H1 (cell line): ENCODE measurements at regions not wholly inside any gene's neighbourhood (a gene's known extent, or its start where the extent isn't known, plus 50 kb on each side); places are given as distances from the start of the nearest gene placed in this dataset.

Experiments used
- ATF2 ChIP-seq: IDR thresholded peaks from 2 replicates; pipeline ENCODE4 v1.6.1; 2012; ENCODE audit warnings: low read length, inconsistent platforms
- BACH1 ChIP-seq: IDR thresholded peaks from 2 replicates; pipeline ENCODE4 v1.6.1; 2012; ENCODE audit warnings: low read length, improper control_type of control experiment
- CHD2 ChIP-seq: IDR thresholded peaks from 2 replicates; pipeline ENCODE4 v1.6.1; 2012; ENCODE audit warnings: low read length, improper control_type of control experiment
- CTCF ChIP-seq, 3 experiments: IDR thresholded peaks; 1 replicate in 2 of 3; 2 replicates in 1 of 3; pipeline versions ENCODE4 v1.5.1 to v1.6.1; 2011; ENCODE audit warnings: low read length in 3 of 3, mild to moderate bottlenecking in 3 of 3, inconsistent platforms in 2 of 3, low read depth in 1 of 3, moderate library complexity in 1 of 3; ENCODE audit not compliant: insufficient read depth in 1 of 3; ENCODE audit errors: control extremely low read depth in 1 of 3
- EP300 ChIP-seq, 2 experiments: IDR thresholded peaks; 1 replicate in 1 of 2; 2 replicates in 1 of 2; pipeline ENCODE4 v1.6.1; 2011 to 2012; ENCODE audit warnings: low read depth in 2 of 2, low read length in 2 of 2, mild to moderate bottlenecking in 2 of 2, borderline replicate concordance in 1 of 2, inconsistent platforms in 1 of 2, moderate library complexity in 1 of 2
- EZH2 ChIP-seq: fragments of 200-600 bp; sonication (generic); IDR thresholded peaks from 2 replicates; pipeline ENCODE4 v1.7.1; 2012; ENCODE audit warnings: low read depth, mild to moderate bottlenecking, moderate library complexity, low read length, inconsistent platforms; ENCODE audit not compliant: severe bottlenecking
- FOSL1 ChIP-seq: IDR thresholded peaks from 2 replicates; pipeline ENCODE4 v1.6.1; 2011; ENCODE audit warnings: mild to moderate bottlenecking, low read depth, low read length, moderate library complexity; ENCODE audit not compliant: insufficient read depth
- JUN ChIP-seq: IDR thresholded peaks from 2 replicates; pipeline ENCODE4 v1.6.1; 2011; ENCODE audit warnings: low read depth, mild to moderate bottlenecking, improper control_type of control experiment, low read length
- MAX ChIP-seq: IDR thresholded peaks from 2 replicates; pipeline ENCODE4 v1.6.1; 2012; ENCODE audit warnings: inconsistent platforms
- POLR2A ChIP-seq, 2 experiments: IDR thresholded peaks; 1 replicate in 1 of 2; 2 replicates in 1 of 2; pipeline ENCODE4 v1.6.1; 2011; ENCODE audit warnings: low read depth in 2 of 2, low read length in 2 of 2, mild to moderate bottlenecking in 2 of 2; ENCODE audit errors: control extremely low read depth in 1 of 2
- POLR2AphosphoS5 ChIP-seq: IDR thresholded peaks from 2 replicates; pipeline ENCODE4 v1.6.1; 2011; ENCODE audit warnings: low read depth, low read length
- RAD21 ChIP-seq, 2 experiments: IDR thresholded peaks in 1 of 2; conservative IDR thresholded peaks in 1 of 2; 2 replicates each; pipeline ENCODE4 v1.6.1; 2011; ENCODE audit warnings: low read depth in 2 of 2, low read length in 2 of 2, improper control_type of control experiment in 1 of 2, inconsistent platforms in 1 of 2, mild to moderate bottlenecking in 1 of 2, moderate library complexity in 1 of 2
- SIN3A ChIP-seq, 2 experiments: IDR thresholded peaks in 1 of 2; conservative IDR thresholded peaks in 1 of 2; 2 replicates each; pipeline ENCODE4 v1.6.1; 2011 to 2012; ENCODE audit warnings: low read length in 2 of 2, improper control_type of control experiment in 1 of 2, low read depth in 1 of 2, mild to moderate bottlenecking in 1 of 2
- SUZ12 ChIP-seq: fragments of 200-600 bp; sonication (generic); IDR thresholded peaks from 2 replicates; pipeline ENCODE4 v1.6.1; 2012; ENCODE audit warnings: mild to moderate bottlenecking, inconsistent platforms, low read length, moderate library complexity, mixed read lengths

GRCh38 chr16:61580579-61580978, 455.7 kb downstream of the CDH8 start:
- TF ChIP-seq POLR2AphosphoS5: no peak
- TF ChIP-seq EP300 (IDR thresholded peaks at IDR 0.05; ENCODE audit: borderline replicate concordance in 1 of 2, low read depth in 2 of 2, low read length in 2 of 2): no peak
- TF ChIP-seq CTCF (IDR thresholded peaks at IDR 0.05; ENCODE audit: control extremely low read depth in 1 of 3, insufficient read depth in 1 of 3, low read depth in 1 of 3, low read length in 3 of 3): no peak
- TF ChIP-seq ATF2: no peak
- TF ChIP-seq FOSL1: no peak
- TF ChIP-seq SIN3A (conservative IDR thresholded peaks at IDR 0.05 in 1 of 2, IDR thresholded peaks at IDR 0.05 in 1 of 2; ENCODE audit: low read depth in 1 of 2, low read length in 2 of 2): no peak
- TF ChIP-seq EZH2: no peak
- no peak for TF ChIP-seq JUN
- no peak for TF ChIP-seq BACH1
- no peak for TF ChIP-seq CHD2
- no peak for TF ChIP-seq MAX
- TF ChIP-seq RAD21 (IDR thresholded peaks at IDR 0.05 in 1 of 2, conservative IDR thresholded peaks at IDR 0.05 in 1 of 2; ENCODE audit: low read depth in 2 of 2, low read length in 2 of 2): no peak
- TF ChIP-seq POLR2A (IDR thresholded peaks at IDR 0.05; ENCODE audit: control extremely low read depth in 1 of 2, low read depth in 2 of 2, low read length in 2 of 2): no peak
- no peak for TF ChIP-seq SUZ12
